Endothelial cell of umbilical vein (primary cell): ENCODE measurements at regions not wholly inside any gene's neighbourhood (a gene's known extent, or its start where the extent isn't known, plus 50 kb on each side); places are given as distances from the start of the nearest gene placed in this dataset.

Experiments
- CTCF ChIP-seq, 2 donors: IDR thresholded peaks; 1 replicate in 1 of 2; 2 replicates in 1 of 2; pipeline ENCODE4 v1.5.1; 2011; ENCODE audit warnings: low read length in 2 of 2, mild to moderate bottlenecking in 2 of 2, moderate library complexity in 2 of 2, control low read depth in 1 of 2, inconsistent platforms in 1 of 2, low read depth in 1 of 2; ENCODE audit not compliant: insufficient read depth in 1 of 2; ENCODE audit errors: extremely low read depth in 1 of 2
- EZH2 ChIP-seq: IDR thresholded peaks from 2 replicates; pipeline ENCODE4 v1.6.1; 2012; ENCODE audit warnings: borderline replicate concordance, low read depth, mild to moderate bottlenecking, moderate library complexity, low read length, inconsistent platforms; ENCODE audit not compliant: severe bottlenecking
- MAX ChIP-seq: IDR thresholded peaks from 2 replicates; pipeline ENCODE4 v1.6.1; 2011; ENCODE audit not compliant: insufficient read depth, insufficient read length
- POLR2A ChIP-seq: IDR thresholded peaks from 2 replicates; pipeline ENCODE4 v1.6.1; 2012; ENCODE audit warnings: low read depth, mild to moderate bottlenecking, control low read depth, low read length

- no peak for TF ChIP-seq MAX
- no peak for TF ChIP-seq CTCF (IDR thresholded peaks at IDR 0.05; ENCODE audit: extremely low read depth in 1 of 2, insufficient read depth in 1 of 2, low read depth in 1 of 2, low read length in 2 of 2)
- TF ChIP-seq POLR2A, result no peak
- TF ChIP-seq EZH2, result no peak
Observed at GRCh38 chr1:244254467-244254866, 197.2 kb downstream of the ADSS2 start.
